Gastroesophageal sphincter (tissue), 4 donors: ENCODE measurements at regions not wholly inside any gene's neighbourhood (a gene's known extent, or its start where the extent isn't known, plus 50 kb on each side); places are given as distances from the start of the nearest gene placed in this dataset.

Experiments
- ATAC-seq: fragments of 150-250 bp; one replicate; pipeline ENCODE4 v1.9.1; 2016; ENCODE audit warnings: mild to moderate bottlenecking, moderate library complexity
- H3K27ac ChIP-seq, 4 donors: fragments of 200-600 bp; sonication (generic) in 3 of 4; 1 replicate in 3 of 4; 2 replicates in 1 of 4; pipeline ENCODE4 v1.5.1; 2016 to 2019
- H3K27me3 ChIP-seq: fragments of 200-600 bp; sonication (generic); one replicate; pipeline ENCODE4 v1.5.1; 2019
- H3K36me3 ChIP-seq, 2 donors: fragments of 200-600 bp; sonication (generic); one replicate each; pipeline ENCODE4 v1.5.1; 2019; ENCODE audit warnings: control low read depth in 1 of 2
- H3K4me1 ChIP-seq, 3 donors: fragments of 200-600 bp; sonication (generic); 1 replicate in 2 of 3; 2 replicates in 1 of 3; pipeline ENCODE4 v1.5.1; 2016 to 2019; ENCODE audit warnings: control low read depth in 2 of 3
- H3K4me3 ChIP-seq, 2 donors: fragments of 200-600 bp; sonication (generic); one replicate each; pipeline ENCODE4 v1.5.1; 2019; ENCODE audit warnings: mild to moderate bottlenecking in 1 of 2, moderate library complexity in 1 of 2
- H3K9me3 ChIP-seq, 3 donors: fragments of 200-600 bp; sonication (generic); one replicate each; pipeline ENCODE4 v1.5.1; 2017 to 2019; ENCODE audit warnings: control low read depth in 2 of 3
- CTCF ChIP-seq, 4 experiments: fragments of 200-600 bp in 2 of 4; fragments of 450-650 bp in 2 of 4; sonication (generic) in 1 of 4; IDR thresholded peaks; one replicate each; pipeline ENCODE4 v1.5.1; 2017 to 2019; ENCODE audit warnings: antibody characterized with exemption in 4 of 4, mild to moderate bottlenecking in 2 of 4, moderate library complexity in 2 of 4
- EP300 ChIP-seq: sonication (generic); formaldehyde crosslinking; IDR thresholded peaks from one replicate; pipeline ENCODE4 v1.6.1; 2017; ENCODE audit warnings: antibody characterized with exemption, mild to moderate bottlenecking
- POLR2A ChIP-seq, 2 donors: fragments of 450-650 bp; IDR thresholded peaks; one replicate each; pipeline ENCODE4 v1.6.1; 2017; ENCODE audit warnings: antibody characterized with exemption in 2 of 2, mild to moderate bottlenecking in 2 of 2, moderate library complexity in 1 of 2
- POLR2AphosphoS5 ChIP-seq: sonication (generic); formaldehyde crosslinking; IDR thresholded peaks from one replicate; pipeline ENCODE4 v1.6.1; 2017; ENCODE audit warnings: antibody characterized with exemption
- WGBS, 2 donors: methylation state at CpG; one replicate each; pipeline ENCODE4 v1.1.5; 2018; ENCODE audit warnings: low coverage in 1 of 2; 5-methylcytosine and 5-hydroxymethylcytosine counted together

GRCh38 chr5:82835488-82835887, 241.7 kb downstream of the TMEM167A start:
- H3K36me3 ChIP-seq: no peaks in the 10 kb centered on the region
- no peak overlapping the region for H3K27ac ChIP-seq
- ATAC-seq: no peak
- no peaks in the 10 kb centered on the region for H3K4me1 ChIP-seq
- no peak overlapping the region for H3K4me3 ChIP-seq
- no peaks in the 10 kb centered on the region for H3K9me3 ChIP-seq
- TF ChIP-seq POLR2AphosphoS5: no peak
- TF ChIP-seq EP300: no peak
- no peak for TF ChIP-seq POLR2A (IDR thresholded peaks at IDR 0.05)
- TF ChIP-seq CTCF (IDR thresholded peaks at IDR 0.05): no peak
- no peaks in the 10 kb centered on the region for H3K27me3 ChIP-seq

GRCh38 chr5:82834151-82834550, 243.0 kb downstream of the TMEM167A start:
- no peak for ATAC-seq

DNA sequence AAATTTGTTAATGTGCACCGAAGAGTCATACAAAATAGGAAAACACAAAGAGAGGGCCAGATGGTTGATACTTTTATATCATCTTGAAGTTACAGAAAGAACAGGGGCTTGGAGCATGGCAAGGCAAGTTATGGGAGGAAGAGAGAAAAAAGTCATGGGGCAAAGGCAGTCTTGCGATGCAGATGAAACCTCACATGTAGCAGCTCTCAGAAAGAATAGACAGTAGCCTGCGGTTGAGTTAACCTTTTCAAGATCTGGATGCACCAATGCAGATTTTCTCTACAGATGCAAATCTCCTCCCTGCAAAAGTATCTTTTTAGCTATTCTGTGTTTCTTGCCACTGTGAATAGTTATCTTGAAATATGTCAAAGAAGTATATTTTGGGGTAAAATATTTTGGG, 243.9 kb downstream of the TMEM167A start:
- H3K4me1 ChIP-seq: no peaks in the 10 kb centered on the region
- H3K27me3 ChIP-seq: no peaks in the 10 kb centered on the region
- no peak overlapping the region for H3K27ac ChIP-seq
- H3K9me3 ChIP-seq: no peaks in the 10 kb centered on the region
- WGBS, 2 donors: 95 to 100% methylated on average over 3 of the region's 3 CpGs
- H3K4me3 ChIP-seq: no peak overlapping the region
- H3K36me3 ChIP-seq: no peaks in the 10 kb centered on the region
- no peak for ATAC-seq
- TF ChIP-seq CTCF (IDR thresholded peaks at IDR 0.05): no peak
- TF ChIP-seq POLR2A (IDR thresholded peaks at IDR 0.05): no peak
- no peak for TF ChIP-seq POLR2AphosphoS5
- no peak for TF ChIP-seq EP300

More at GRCh38 chr5:82834151-82834550, 243.0 kb downstream of the TMEM167A start:
- no peaks in the 10 kb centered on the region for H3K9me3 ChIP-seq
- H3K4me3 ChIP-seq: no peak overlapping the region
- no peak overlapping the region for H3K27ac ChIP-seq
- no peaks in the 10 kb centered on the region for H3K36me3 ChIP-seq
- no peak for TF ChIP-seq POLR2A (IDR thresholded peaks at IDR 0.05)
- TF ChIP-seq CTCF (IDR thresholded peaks at IDR 0.05): no peak
- no peak for TF ChIP-seq POLR2AphosphoS5
- no peak for TF ChIP-seq EP300
- no peaks in the 10 kb centered on the region for H3K4me1 ChIP-seq
- H3K27me3 ChIP-seq: no peaks in the 10 kb centered on the region

GRCh38 chr5:82832445-82832844, 244.7 kb downstream of the TMEM167A start:
- Histone ChIP-seq H3K4me3 (no peak overlapping the region), H3K27me3 (no peaks in the 10 kb centered on the region), H3K4me1 (no peaks in the 10 kb centered on the region), H3K9me3 (no peaks in the 10 kb centered on the region), H3K27ac (no peak overlapping the region), H3K36me3 (no peaks in the 10 kb centered on the region)
- TF ChIP-seq CTCF (IDR thresholded peaks at IDR 0.05): no peak
- TF ChIP-seq POLR2AphosphoS5: no peak
- no peak for TF ChIP-seq POLR2A (IDR thresholded peaks at IDR 0.05)
- TF ChIP-seq EP300: no peak
- 90 to 100% methylated on average over 2 of the region's 2 CpGs for WGBS, 2 donors
- ATAC-seq: no peak

- 49 to 62% methylated on average over 3 of the region's 3 CpGs for WGBS, 2 donors
- TF ChIP-seq POLR2A (IDR thresholded peaks at IDR 0.05) (no peak), POLR2AphosphoS5 (no peak), CTCF (IDR thresholded peaks at IDR 0.05) (no peak), EP300 (no peak)
- no peak for ATAC-seq
Measured at GRCh38 chr5:82828211-82828610, 249.0 kb downstream of the TMEM167A start.

More at GRCh38 chr5:82828211-82828610, 249.0 kb downstream of the TMEM167A start:
- no peaks in the 10 kb centered on the region for H3K27me3 ChIP-seq
- H3K4me1 ChIP-seq: no peaks in the 10 kb centered on the region
- H3K36me3 ChIP-seq: no peaks in the 10 kb centered on the region
- no peak overlapping the region for H3K4me3 ChIP-seq
- no peaks in the 10 kb centered on the region for H3K9me3 ChIP-seq
- no peak overlapping the region for H3K27ac ChIP-seq
